ENCODE measurements at regions not wholly inside any gene's neighbourhood (a gene's known extent, or its start where the extent isn't known, plus 50 kb on each side); places are given as distances from the start of the nearest gene placed in this dataset.

DNA sequence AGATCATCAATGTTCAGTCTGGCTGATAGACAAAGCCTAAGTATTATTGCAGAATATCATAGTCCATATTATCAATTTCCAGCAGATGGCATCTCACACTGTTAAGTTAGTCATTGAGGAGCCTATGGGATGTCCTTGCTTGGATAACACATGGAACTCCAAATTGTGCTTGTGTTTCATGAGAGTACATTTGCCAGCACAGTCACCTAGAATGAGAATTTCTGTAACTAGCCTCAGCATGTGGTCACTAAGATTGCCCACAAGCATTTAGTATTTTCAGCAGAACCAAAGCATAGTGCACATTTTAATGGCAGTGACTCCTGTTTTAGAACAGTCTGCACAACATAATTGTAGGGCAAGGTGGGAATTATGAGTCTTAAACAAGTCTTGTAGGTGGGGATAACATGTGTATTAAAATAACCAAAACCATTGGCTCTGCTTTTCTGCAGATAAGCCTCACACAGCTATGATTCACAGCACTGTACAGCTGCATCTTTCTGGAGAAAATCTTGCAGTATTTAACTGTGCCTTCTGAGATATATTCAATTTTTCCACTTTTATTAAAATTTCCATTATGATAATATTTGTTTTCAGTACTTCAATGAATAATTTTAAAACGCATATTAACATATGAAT is 882.8 kb upstream of the SOX9 start:
- no peak for DNase-seq

DNA sequence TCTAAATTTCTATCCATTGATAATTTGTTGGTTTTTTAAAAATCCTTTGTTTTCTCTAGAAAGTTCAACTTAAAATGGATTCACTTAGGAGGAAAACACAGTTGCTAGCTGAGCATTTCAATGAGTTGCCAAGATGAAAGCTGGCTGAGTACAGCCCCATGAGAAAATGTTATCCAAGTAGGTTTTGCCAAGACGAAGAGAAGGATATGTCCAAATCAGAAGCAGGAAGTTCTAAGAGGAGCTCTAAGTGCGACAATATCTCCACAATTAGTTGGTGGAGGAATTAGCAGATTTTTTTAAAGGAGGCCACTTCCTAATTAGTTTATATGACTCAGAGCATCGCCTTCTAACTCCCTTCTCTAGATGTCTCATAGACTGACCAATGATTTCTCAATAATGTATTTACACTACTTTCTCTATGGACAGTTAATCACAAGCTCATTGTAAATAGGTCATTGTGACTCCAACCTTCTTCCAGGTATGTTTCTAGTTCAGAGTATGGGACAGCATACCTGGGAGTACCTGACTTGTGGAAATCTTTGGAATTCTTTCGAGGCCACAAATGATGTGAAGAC is 873.3 kb upstream of the SOX9 start:
- no peak for DNase-seq

DNA sequence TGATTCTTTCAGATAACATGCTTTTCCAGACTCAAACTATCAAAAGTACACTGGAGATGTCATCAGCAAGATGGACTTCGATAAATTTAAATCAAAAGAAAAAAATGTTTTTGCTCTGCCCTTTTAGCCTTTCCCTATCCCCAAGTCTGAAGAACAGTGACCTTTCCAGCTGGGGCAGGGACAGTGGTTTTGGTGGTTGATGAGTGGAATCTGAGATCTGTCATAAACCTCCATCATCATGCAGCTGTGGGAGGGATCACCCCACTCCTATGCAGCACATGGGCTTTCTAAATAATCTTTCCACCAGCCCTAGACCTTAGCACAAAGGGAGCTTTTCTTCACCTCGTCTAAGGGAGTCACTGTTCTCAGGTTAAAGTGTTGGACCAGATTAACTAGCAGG is 869.5 kb upstream of the SOX9 start:
- DNase-seq: no peak

DNA sequence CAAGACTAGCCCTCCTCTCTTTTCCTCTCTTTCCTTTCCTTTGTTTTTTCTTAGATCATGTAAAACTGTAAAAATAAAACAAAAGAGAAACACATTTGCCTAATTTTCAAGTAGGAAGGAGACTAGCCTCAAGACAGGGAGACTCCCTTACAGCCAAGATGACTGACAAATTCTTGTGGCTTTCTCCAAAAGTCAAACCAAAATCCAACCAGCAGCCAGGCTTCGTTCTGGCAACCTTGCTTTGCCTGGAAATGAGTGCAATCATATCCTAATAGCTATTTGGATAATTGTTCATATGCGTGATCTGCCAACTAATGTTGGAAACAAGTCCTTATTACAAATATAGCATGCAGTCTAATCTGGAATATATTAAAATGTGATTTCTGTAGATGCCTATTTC is 868.9 kb upstream of the SOX9 start:
- no peak for DNase-seq

DNA sequence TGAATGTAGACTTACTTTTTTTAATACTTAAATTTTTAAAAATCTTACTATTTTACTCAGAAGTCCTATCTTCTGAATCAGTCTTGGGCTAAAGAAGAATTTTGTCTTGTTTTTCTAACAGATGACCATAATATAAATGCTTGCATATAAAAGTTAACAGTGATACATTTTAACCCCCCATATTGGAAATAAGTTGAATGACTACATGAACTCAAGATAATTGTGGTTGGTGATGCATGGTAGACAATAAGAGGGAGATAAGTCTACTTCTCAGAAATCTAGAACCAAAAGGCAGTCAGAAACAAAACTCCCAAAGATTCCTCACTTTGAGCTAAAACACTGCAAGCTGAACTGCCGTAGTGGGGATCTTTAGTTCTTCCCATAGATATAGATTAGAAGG is 868.4 kb upstream of the SOX9 start:
- no peak for DNase-seq

DNA sequence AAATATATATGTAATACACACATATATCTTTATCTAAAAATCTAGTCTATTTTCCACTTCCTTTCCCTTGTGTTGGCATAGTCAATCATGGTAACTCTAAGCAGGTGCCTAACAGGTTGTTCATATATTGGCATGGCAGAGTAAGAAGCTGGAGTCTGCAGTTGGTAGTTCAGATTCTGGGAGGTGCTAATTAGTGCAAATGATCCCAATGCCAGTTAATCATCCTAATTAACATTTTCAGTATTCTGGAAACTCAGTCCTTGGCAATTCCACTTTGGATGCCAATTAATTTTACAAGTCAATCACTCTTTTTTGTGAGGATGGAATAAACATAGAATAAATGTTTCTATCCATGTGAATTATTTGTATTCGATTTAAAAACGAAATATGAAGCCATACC is 863.7 kb upstream of the SOX9 start:
- no peak for DNase-seq

DNA sequence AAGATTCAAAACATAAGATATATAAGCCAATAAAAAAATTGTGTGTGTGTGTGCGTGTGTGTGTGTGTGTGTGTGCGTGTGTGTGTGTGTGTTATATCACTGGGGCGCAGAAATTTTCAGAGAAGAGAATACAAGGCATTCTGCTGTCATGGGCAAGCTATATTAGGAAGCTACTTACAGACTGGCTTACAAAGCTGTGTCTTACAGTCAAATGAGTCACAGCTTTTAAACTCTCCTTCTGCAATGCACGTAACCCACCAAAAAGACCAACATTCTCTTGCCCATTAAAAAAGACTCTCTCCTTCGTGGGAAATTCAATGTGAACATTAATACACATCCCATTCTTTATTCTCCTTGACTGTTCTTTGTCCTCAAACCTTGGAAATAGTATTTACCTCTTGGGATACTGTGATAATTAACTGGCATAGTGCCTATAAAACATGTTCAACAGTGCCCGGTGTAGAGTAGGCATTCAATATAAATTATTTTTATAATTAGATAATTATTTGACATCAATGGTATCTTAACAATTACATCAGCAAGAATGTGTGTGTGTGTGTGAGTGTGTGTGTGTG is 860.4 kb upstream of the SOX9 start:
- no peak for DNase-seq

DNA sequence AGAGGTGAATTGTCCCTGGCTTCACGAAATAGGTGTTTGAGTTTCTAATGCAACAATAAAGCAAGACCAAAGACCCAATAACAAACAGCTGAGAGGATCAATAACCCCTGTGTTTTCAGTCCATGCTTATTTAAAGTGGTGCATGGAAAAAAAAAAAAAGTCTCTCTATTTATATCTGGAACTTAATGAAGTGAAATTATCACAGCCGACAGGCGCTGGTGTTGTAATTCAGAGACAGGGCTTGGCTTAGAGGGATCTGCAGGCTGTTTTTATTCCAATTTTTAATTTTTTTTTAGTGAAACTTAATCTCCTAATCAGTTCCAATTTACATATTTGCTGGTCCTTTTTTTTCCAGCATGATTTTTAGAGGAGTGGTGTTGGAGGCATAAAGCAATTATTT is 858.2 kb upstream of the SOX9 start:
- no peak for DNase-seq

DNA sequence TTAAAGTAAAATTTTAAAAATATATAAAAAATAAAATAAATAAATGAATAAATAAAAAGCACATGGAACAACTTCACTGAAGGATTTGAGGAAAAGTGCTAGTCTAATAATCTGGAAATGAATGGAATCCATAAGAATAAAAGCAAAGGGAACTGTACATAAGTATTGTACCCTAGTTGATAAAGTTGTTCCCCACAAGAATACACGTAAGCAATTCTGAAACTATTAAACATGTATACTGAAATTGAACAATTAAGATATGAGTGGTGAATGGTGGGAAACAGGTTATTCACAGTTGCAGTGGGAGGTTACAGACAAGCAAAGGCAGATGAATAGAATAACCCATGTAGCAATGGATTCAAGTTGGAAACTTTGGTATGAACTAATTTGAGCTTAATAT is 853.2 kb upstream of the SOX9 start:
- DNase-seq: no peak

DNA sequence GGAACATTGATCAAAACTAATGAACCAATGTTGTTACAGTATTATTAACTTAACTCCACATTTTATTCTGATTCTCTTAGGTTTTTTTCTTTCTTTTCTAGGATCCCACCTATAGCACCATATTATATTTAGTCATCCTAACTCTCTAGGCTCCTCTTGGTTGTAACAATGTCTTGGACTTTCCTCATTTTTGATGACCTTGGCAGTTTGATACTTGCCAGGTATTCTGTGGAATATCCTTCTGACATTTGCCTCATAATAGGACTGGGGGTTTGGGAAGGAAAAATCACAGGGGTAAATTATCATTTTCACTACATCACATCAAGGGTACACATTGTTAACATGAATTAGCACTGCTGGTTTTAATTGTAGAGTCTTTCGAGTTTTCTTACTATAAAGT is 851.6 kb upstream of the SOX9 start:
- no peak for DNase-seq

DNA sequence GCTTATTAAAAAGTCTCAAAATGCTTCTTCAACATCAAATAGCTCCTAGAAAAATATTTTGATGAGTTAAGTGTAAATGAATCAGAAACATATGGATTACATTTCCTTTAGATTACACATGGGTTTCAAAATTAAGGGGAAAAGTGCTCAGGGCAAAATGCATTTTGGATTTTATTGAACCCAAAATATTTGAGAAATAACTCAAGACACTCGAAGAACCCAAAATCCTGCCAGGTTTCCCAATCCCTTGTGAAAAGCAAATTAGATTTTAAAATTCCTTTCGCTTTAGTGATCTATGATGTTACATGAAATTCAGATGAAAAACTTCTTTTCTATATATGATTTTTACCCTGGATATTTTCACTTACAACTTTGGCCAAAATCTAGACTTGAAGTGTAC is 847.4 kb upstream of the SOX9 start:
- no peak for DNase-seq

DNA sequence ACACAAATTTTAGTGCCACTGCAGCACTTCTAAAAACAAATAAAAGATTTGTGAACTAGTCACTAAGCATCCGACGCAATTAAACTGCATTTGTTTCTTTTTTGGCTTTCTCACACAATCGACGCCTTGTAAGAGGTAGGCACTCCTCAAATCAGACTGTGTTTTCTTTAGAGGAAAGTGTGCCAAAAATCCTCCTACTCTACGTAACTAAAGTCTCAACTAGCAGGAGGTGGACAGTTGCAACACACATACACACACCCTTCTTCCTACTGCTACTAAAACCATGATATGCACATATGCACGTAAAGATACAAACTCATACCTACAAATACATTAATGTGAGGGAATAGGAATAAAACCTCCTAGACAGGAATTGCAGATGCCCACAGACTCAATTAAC is 844.7 kb upstream of the SOX9 start:
- no peak for DNase-seq

DNA sequence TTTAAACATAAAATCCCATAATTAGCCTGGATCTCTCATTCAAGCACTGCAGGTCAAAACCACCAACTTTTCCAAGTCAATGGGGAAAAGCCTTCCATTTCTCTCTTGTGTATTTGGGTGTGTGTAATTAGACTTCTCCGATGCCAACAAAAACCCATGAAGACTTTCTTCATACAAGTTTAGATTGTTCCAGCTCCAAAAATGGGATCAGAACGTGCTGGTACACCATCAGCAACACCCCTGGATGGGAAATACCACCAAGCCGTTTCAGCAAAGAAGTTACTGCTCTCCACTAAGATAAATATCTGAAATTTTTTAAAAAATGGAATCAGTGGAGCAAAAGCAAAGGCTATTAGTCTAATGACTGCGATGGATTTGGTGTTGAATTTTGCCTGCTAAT is 837.3 kb upstream of the SOX9 start:
- no peak for DNase-seq

DNA sequence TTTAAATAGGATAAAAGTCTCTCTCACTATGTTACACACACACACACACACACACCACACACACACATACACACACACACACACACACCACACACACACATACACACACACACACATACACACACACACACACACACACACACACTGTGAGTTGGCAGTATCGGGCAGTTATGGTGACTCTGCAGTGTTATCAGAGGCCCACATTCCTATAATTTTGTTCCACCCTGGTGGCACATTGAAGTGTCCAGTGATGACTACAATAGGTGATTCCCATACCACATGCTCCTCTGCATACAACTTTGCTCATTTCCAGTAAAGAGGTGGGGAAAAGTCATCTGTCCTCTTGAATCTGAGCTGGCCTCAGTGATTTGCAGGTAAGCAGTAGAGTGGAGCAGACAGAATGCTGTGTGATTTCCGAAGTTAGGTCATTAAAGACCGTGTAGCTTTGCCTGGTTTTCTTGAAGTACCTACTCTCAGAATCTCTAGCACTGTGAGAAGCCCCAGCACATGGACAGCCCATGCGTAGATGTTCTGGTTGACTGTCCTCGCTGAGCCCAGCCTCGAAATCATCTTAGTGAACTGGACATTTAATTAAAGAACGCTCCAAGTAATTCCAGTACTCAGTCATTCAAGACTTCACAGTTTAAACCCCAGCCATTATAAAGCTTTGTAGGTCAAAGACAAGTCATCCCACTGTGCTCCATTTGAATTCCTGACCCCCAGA is 836.6 kb upstream of the SOX9 start:
- no peak for DNase-seq

DNA sequence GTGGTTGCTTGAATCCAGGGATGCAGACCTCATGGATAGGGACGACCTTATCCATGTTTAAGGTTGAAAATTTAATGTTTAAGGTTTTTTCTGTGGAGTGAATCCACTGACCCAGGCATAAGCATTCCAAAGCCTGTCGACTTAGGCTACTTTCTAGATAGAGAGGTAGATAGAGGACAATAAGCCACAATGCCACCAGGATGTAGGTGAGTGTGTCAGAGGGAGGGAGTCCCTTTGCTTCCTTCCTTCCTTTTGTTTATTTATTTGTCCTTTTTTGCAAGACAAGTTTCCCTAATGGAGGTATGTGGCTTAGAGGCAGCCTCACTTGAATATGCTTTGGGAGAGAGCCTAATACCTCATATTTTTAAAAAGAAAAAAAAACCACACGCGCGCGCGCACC is 834.2 kb upstream of the SOX9 start:
- no peak for DNase-seq

DNA sequence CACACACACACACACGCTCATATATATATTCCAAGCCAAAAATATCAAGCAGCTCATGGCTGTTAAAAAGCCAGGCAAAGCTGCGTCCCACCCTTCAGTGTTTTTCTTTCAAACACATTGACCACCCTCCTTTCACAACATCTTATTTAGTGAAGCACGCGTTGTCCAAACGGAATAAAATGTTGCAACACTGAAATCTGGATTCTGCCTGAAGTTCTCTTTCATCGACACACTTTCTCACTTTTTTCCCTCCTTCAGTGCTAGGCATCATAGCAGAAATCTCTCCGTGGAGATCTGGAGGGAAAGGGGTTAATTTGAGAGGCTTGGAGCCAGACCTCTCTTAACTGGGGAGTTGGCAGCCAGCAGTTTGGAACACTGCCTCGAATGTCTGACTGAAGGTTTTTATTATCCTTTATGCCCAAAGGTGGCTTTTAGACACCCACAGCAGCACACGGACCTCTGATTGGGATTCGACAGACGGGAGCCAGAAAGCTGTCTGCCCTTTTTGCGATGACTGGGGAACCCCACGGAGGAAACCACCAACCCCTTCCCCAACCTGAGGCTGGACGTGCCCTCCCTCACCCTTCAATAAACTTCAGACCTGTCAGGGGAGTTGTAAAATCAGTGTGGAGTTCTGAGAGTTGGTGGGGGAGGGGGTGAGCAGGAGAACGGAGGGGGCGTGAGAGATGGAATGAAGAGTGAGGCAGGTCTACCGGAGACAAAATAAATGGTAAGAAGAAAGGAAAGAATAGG is 833.6 kb upstream of the SOX9 start:
- DNase-seq: no peak

DNA sequence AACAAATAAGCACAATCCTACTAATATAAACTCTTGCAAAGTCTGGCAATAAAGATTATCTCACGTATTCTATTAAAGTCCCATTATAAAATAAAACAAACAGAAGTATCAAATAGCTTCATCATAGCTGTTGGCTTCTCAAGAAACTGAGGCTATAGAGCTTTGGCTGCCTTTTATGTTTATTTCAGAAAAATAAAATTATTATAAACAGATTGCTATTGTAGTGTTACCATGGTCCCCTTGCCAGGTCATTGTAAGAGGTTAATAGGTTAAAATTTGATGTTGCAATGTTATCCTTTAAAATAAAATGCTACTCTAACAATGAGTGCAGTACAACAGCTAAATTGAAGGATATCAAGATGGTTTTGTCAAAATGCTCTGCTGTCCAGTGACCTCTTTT is 828.8 kb upstream of the SOX9 start:
- DNase-seq: no peak

DNA sequence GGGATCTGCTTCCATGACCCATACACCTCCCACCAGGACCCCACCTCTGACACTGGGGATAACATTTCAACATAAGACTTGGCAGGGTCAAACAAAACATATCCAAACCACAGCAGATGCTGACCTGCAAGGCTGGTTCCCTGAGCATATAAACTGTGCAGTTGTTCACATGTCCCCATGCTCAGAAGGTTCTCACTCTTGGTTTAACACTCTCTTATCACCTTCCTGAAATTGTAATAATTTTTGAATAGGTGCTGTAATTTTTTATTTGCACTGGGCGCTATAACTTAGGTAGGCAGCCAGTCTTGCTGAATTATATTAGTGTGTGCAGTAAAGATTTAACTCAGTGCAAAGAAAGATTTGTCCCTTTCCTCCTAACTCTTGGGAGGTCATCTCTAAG is 824.8 kb upstream of the SOX9 start:
- DNase-seq: no peak

DNA sequence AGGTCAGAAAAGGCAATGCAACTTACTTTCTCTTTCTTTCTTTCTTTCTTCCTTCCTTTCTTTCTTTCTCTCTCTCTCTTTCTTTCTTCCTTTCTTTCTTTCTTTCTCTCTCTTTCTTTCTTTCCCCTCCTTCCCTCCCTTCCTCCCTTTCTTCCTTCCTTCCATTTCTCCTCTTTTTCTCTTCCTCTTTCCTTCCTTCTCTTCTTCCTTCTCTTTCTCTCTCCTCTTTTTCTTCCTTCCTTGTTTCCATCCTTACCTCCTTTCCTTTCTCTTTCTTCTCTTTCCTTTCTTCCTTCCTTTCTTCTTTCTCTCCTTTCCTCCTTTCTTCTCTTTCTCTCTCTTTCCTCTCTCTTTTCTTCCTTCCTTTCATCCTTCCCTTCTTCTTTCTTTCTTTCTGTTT is 819.8 kb upstream of the SOX9 start:
- no peak for DNase-seq

DNA sequence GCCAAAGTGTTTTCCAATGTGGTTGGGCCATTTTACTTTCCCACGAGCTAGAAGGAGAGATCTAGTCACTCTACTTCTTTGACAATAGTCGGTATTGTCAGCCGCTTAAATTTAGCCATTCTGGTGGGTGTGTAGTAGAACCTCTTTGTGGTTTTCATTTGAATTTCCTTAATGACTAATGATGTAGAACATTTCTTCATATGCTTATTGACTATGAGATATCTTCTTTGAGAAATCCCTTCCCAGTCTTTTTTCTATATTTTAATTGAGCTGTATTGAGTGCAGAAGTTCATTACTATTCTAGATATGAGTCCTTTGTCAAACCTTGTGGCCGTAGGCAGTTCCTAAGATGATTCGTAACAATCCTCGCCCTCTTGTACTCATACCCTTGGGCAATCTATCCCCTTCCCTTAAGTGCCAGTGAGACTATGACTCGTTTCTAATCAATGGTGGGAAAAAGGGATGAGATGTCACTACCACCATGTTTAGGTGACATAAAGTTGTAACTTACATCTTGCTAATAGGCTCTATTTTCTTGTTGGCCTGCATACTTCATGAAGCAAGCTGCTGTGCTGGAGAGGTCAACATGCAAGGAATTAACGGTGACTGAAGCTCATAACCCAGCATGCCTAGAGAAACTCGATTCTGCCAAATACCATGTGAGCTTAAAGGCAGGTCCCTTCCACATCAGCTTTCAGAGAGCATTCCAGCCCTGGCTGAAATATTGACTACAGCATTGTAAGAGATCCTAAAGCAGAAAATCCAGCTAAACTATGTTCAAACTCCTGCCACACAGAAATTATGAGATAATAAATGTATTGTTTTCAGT is 817.9 kb upstream of the SOX9 start:
- DNase-seq: no peak

DNA sequence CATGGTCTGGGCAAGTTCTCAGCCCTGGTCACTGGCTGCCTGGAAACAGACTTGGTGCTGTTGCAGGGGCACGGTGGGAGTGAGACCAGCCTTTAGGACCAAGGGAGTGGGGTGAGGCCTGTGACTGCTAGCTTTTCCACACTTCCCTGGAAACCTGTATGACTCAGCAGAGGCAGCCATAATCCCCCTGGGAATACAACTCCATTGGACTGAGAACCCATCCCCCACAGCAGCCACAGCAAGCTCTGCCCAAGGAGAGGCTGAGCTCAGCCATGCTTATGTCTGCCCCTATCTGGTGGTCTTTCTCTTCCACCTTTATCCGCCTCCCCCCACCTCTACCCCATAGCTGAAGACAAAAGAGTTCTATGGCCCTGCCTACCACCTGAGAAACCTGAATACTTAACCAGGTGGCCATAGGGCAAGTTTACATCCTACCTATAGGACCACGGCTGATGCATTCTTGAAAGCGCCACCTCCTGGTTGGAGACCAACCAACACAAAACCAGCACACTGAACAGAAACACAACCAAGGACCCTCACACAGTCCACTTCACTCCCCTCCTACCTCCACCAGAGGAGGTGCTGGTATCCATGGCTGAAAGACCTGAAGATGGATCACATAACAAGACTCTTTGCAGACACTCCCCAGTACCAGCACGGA is 816.2 kb upstream of the SOX9 start:
- DNase-seq: no peak

DNA sequence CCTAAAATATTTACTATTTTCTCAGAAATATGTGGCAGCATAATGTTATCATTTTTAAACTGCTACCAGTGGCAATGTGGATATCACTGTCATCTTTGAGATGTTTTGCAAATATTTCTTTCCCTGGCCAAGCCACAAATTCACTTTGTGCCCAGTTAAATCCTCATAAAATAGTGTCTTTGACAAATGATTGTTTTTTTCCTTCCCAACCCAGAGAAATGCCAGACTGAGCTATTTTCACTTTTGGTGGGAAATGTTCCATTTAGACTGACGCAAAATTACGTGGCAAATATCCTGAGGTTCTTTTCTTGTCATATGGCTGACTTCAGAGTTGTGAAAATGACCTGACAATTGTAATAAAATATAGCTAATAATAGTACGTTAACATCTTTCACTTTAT is 807.0 kb upstream of the SOX9 start:
- DNase-seq: no peak
